ENCODE measurements at regions not wholly inside any gene's neighbourhood (a gene's known extent, or its start where the extent isn't known, plus 50 kb on each side); places are given as distances from the start of the nearest gene placed in this dataset.

- no peak for DNase-seq (ENCODE audit: low read depth in 1 of 2, low spot score in 1 of 2)
- in situ Hi-C loops (cut with HindIII; ENCODE audit: low pct_unique_long_range_greater_than_20kb, low sequenced_read_pairs), result no loop called here
- no peak for TF ChIP-seq JUND (IDR thresholded peaks at IDR 0.05; ENCODE audit: low read depth)
These were observed 453.3 kb upstream of the INTU start for GRCh38 chr4:127179256-127180087.

DNA sequence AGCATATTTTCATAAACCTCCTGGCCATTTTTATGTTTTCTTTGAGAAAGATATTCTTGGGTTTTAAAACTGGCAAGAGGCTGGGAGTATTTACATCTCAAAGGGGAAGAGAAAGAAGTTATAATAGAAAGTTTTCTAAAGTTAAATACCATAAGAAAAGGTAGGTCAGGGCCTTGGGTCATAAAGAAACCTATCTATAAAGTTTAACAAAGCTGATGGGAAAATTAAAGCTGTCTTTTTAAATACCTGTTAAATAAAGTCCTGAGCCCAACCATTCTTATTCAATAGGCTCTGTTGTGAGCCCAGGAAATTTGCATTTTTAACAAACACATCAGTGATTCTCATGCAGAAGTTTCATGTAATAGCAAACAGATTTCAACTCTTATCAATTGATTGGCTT is 451.8 kb upstream of the INTU start:
- DNase-seq (ENCODE audit: low read depth in 1 of 2, low spot score in 1 of 2), result no peak
- TF ChIP-seq JUND (IDR thresholded peaks at IDR 0.05; ENCODE audit: low read depth), result no peak
- in situ Hi-C loops (cut with HindIII; ENCODE audit: low pct_unique_long_range_greater_than_20kb, low sequenced_read_pairs), result no loop called here

GRCh38 chr4:127182687-127183086 is 450.1 kb upstream of the INTU start:
- in situ Hi-C loops (cut with HindIII; ENCODE audit: low pct_unique_long_range_greater_than_20kb, low sequenced_read_pairs), result no loop called here
- no peak for TF ChIP-seq JUND (IDR thresholded peaks at IDR 0.05; ENCODE audit: low read depth)

GRCh38 chr4:127188847-127189246 is 443.9 kb upstream of the INTU start:
- DNase-seq (ENCODE audit: low read depth in 1 of 2, low spot score in 1 of 2), result peak in 1 of 2 experiments; percentile 54
- in situ Hi-C loops (cut with HindIII; ENCODE audit: low pct_unique_long_range_greater_than_20kb, low sequenced_read_pairs), result no loop called here
- no peak for TF ChIP-seq JUND (IDR thresholded peaks at IDR 0.05; ENCODE audit: low read depth)

More at GRCh38 chr4:127182687-127183086, 450.1 kb upstream of the INTU start:
- no peak for DNase-seq (ENCODE audit: low read depth in 1 of 2, low spot score in 1 of 2)

GRCh38 chr4:127194281-127194680 is 438.5 kb upstream of the INTU start:
- TF ChIP-seq JUND (IDR thresholded peaks at IDR 0.05; ENCODE audit: low read depth), result no peak
- in situ Hi-C loops (cut with HindIII; ENCODE audit: low pct_unique_long_range_greater_than_20kb, low sequenced_read_pairs), result no loop called here
- no peak for DNase-seq (ENCODE audit: low read depth in 1 of 2, low spot score in 1 of 2)

- in situ Hi-C loops (cut with HindIII; ENCODE audit: low pct_unique_long_range_greater_than_20kb, low sequenced_read_pairs), result no loop called here
- no peak for TF ChIP-seq JUND (IDR thresholded peaks at IDR 0.05; ENCODE audit: low read depth)
- DNase-seq (ENCODE audit: low read depth in 1 of 2, low spot score in 1 of 2), result no peak
These were observed 436.0 kb upstream of the INTU start for GRCh38 chr4:127196655-127197352.

DNA sequence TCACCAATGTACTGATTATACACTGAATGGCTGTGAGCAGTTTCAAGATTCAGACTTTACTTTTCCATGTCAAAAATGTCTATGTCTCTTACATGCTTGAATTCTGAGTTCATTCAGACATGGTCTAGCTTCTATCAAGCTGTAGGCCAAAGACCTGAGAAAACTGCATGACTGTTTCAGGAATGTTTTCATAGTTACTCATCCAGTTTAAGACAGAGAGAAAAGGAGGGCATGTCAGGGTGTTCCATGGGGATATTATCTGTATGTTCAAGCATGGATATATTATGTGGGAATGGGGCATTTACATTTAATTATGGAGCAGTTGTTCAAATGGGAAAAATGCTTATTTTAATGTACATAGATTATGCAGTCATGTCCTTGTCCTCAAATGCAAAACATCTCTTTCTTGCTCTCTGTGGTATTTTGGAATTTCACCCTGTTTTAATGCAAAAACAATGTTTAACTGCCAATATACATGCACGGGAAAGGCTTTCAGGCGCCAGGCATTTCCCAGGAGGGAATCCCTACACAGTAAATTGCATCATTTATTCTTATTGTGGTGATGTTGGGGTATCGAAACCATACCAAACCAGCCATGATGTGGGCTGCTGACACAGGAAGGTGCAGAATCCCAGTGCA is 429.1 kb upstream of the INTU start:
- in situ Hi-C loops (cut with HindIII; ENCODE audit: low pct_unique_long_range_greater_than_20kb, low sequenced_read_pairs), result no loop called here
- no peak for DNase-seq (ENCODE audit: low read depth in 1 of 2, low spot score in 1 of 2)
- TF ChIP-seq JUND (IDR thresholded peaks at IDR 0.05; ENCODE audit: low read depth), result no peak

- no peak for TF ChIP-seq JUND (IDR thresholded peaks at IDR 0.05; ENCODE audit: low read depth)
- DNase-seq (ENCODE audit: low read depth in 1 of 2, low spot score in 1 of 2), result no peak
- in situ Hi-C loops (cut with HindIII; ENCODE audit: low pct_unique_long_range_greater_than_20kb, low sequenced_read_pairs), result no loop called here
These were observed 428.4 kb upstream of the INTU start for GRCh38 chr4:127204322-127204721.

GRCh38 chr4:127209580-127210095 is 423.1 kb upstream of the INTU start:
- no peak for DNase-seq (ENCODE audit: low read depth in 1 of 2, low spot score in 1 of 2)
- no peak for TF ChIP-seq JUND (IDR thresholded peaks at IDR 0.05; ENCODE audit: low read depth)
- in situ Hi-C loops (cut with HindIII; ENCODE audit: low pct_unique_long_range_greater_than_20kb, low sequenced_read_pairs), result no loop called here

DNA sequence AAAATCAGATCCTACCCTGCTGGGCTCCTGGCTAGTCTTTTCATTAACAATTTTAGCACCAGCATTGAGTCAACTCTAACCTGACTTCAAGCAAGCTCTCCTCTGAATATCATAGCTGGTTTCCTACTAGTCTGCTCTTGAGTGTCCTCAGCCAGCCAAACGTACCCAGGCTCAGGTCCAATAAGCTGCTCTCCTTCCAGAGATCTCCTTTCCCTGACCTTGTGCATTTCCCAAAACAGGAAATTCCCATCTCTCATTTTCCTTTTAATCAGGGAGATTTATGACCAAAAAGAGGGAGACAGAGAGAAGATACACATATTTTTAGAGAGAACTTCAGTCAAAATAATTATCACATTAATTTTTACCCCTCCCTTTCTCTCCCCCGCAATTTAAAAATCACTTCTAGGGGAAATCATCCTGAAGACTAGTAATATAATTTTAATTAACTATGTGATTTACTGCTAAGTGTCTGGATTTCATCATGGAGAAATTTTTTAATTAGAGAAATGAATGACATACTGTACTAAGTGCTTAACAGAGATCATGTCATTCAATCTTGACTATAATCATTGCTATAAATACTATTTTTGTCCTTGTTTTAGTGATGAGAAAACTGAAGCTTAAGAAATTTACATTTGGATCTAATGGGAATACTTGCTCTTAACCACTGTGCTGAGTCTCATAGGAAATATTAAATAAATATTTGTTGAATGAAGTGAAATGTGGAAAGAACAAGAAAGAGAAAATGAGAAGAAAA is 421.7 kb upstream of the INTU start:
- in situ Hi-C loops (cut with HindIII; ENCODE audit: low pct_unique_long_range_greater_than_20kb, low sequenced_read_pairs), result no loop called here
- DNase-seq (ENCODE audit: low read depth in 1 of 2, low spot score in 1 of 2), result no peak
- TF ChIP-seq JUND (IDR thresholded peaks at IDR 0.05; ENCODE audit: low read depth), result no peak

- no peak for TF ChIP-seq JUND (IDR thresholded peaks at IDR 0.05; ENCODE audit: low read depth)
- in situ Hi-C loops (cut with HindIII; ENCODE audit: low pct_unique_long_range_greater_than_20kb, low sequenced_read_pairs), result no loop called here
- no peak for DNase-seq (ENCODE audit: low read depth in 1 of 2, low spot score in 1 of 2)
These were observed 420.9 kb upstream of the INTU start for GRCh38 chr4:127211650-127212560.
